ENCODE measurements at regions not wholly inside any gene's neighbourhood (a gene's known extent, or its start where the extent isn't known, plus 50 kb on each side); places are given as distances from the start of the nearest gene placed in this dataset.

GRCh38 chr2:180411661-180412060, 404.6 kb upstream of the CWC22 start:
- Histone ChIP-seq H3K4me1 (no peaks in the 10 kb centered on the region), H3K36me3 (ENCODE audit: low read depth, missing control alignments) (no peaks in the 10 kb centered on the region), H3K4me3 (no peak overlapping the region), H3K27me3 (no peaks in the 10 kb centered on the region), H3K9me3 (no peaks in the 10 kb centered on the region), H3K27ac (no peak overlapping the region)
- WGBS, 2 donors = 52 to 60% methylated on average over 5 of the region's 5 CpGs
- TF ChIP-seq POLR2A (IDR thresholded peaks at IDR 0.05) = no peak
- TF ChIP-seq CTCF (IDR thresholded peaks at IDR 0.05) = no peak
- intact Hi-C loops (cut with DNase I; ENCODE audit: low total_unique reads) = no loop called here
- no peak for DNase-seq

GRCh38 chr2:180406687-180407086, 399.6 kb upstream of the CWC22 start:
- Histone ChIP-seq H3K36me3 (ENCODE audit: low read depth, missing control alignments) (no peaks in the 10 kb centered on the region), H3K27me3 (no peaks in the 10 kb centered on the region), H3K4me3 (no peak overlapping the region), H3K9me3 (no peaks in the 10 kb centered on the region), H3K4me1 (no peaks in the 10 kb centered on the region), H3K27ac (no peak overlapping the region)
- DNase-seq = no peak
- TF ChIP-seq CTCF (IDR thresholded peaks at IDR 0.05) (no peak), POLR2A (IDR thresholded peaks at IDR 0.05) (no peak)
- 69 to 82% methylated on average over 4 of the region's 4 CpGs for WGBS, 2 donors
- intact Hi-C loops (cut with DNase I; ENCODE audit: low total_unique reads) = no loop called here

GRCh38 chr2:180405520-180405919, 398.4 kb upstream of the CWC22 start:
- no peak overlapping the region for H3K4me3 ChIP-seq
- WGBS, 2 donors = 69 to 80% methylated on average over 3 of the region's 3 CpGs
- no peak for TF ChIP-seq CTCF (IDR thresholded peaks at IDR 0.05)
- TF ChIP-seq POLR2A (IDR thresholded peaks at IDR 0.05) = no peak
- H3K27me3 ChIP-seq = no peaks in the 10 kb centered on the region
- no peak for DNase-seq
- H3K4me1 ChIP-seq = no peaks in the 10 kb centered on the region
- H3K36me3 ChIP-seq (ENCODE audit: low read depth, missing control alignments) = no peaks in the 10 kb centered on the region
- intact Hi-C loops (cut with DNase I; ENCODE audit: low total_unique reads) = no loop called here
- no peak overlapping the region for H3K27ac ChIP-seq
- H3K9me3 ChIP-seq = no peaks in the 10 kb centered on the region

GRCh38 chr2:180394305-180394704, 387.2 kb upstream of the CWC22 start:
- H3K27ac ChIP-seq = no peak overlapping the region
- no peaks in the 10 kb centered on the region for H3K36me3 ChIP-seq (ENCODE audit: low read depth, missing control alignments)
- no peaks in the 10 kb centered on the region for H3K27me3 ChIP-seq
- no peak overlapping the region for H3K4me3 ChIP-seq
- no peaks in the 10 kb centered on the region for H3K9me3 ChIP-seq
- no peak for DNase-seq
- no peaks in the 10 kb centered on the region for H3K4me1 ChIP-seq
- no peak for TF ChIP-seq POLR2A (IDR thresholded peaks at IDR 0.05)
- no peak for TF ChIP-seq CTCF (IDR thresholded peaks at IDR 0.05)
- intact Hi-C loops (cut with DNase I; ENCODE audit: low total_unique reads) = no loop called here

GRCh38 chr2:180385601-180386201, 378.6 kb upstream of the CWC22 start:
- Histone ChIP-seq H3K9me3 (no peaks in the 10 kb centered on the region), H3K36me3 (ENCODE audit: low read depth, missing control alignments) (no peaks in the 10 kb centered on the region), H3K4me3 (no peak overlapping the region), H3K27ac (no peak overlapping the region), H3K27me3 (no peaks in the 10 kb centered on the region), H3K4me1 (no peaks in the 10 kb centered on the region)
- DNase-seq = no peak
- TF ChIP-seq CTCF (IDR thresholded peaks at IDR 0.05) (no peak), POLR2A (IDR thresholded peaks at IDR 0.05) (no peak)
- intact Hi-C loops (cut with DNase I; ENCODE audit: low total_unique reads) = no loop called here
- 43 to 59% methylated on average over 2 of the region's 2 CpGs for WGBS, 2 donors
